GM21360 (cell line): ENCODE measurements at regions not wholly inside any gene's neighbourhood (a gene's known extent, or its start where the extent isn't known, plus 50 kb on each side); places are given as distances from the start of the nearest gene placed in this dataset.
A peak's percentile ranks its signal among the peaks of the same experiment; 100 is the strongest.

Experiments used
- ATAC-seq: cut with Tn5 transposase; IDR thresholded peaks from one replicate; pipeline ENCODE4 v1.9.1; 2021; ENCODE audit warnings: mild to moderate bottlenecking, moderate library complexity; ENCODE audit not compliant: unreplicated experiment

GRCh38 chr10:108411206-108411605 lies 1246.7 kb upstream of the SORCS1 start:
- no peak for ATAC-seq

- ATAC-seq, result no peak
Observed at GRCh38 chr10:108410236-108410635, 1245.7 kb upstream of the SORCS1 start.

- ATAC-seq, result no peak
Observed at GRCh38 chr10:108409306-108409705, 1244.8 kb upstream of the SORCS1 start.

GRCh38 chr10:108404155-108404554 lies 1239.6 kb upstream of the SORCS1 start:
- ATAC-seq, result no peak

GRCh38 chr10:108399465-108399864 lies 1235.0 kb upstream of the SORCS1 start:
- ATAC-seq, result no peak

- ATAC-seq, result no peak
Observed at GRCh38 chr10:108393089-108393488, 1228.6 kb upstream of the SORCS1 start.

GRCh38 chr10:108392286-108392685 lies 1227.8 kb upstream of the SORCS1 start:
- ATAC-seq, result no peak

GRCh38 chr10:108388706-108389105 lies 1224.2 kb upstream of the SORCS1 start:
- no peak for ATAC-seq

- no peak for ATAC-seq
Observed at GRCh38 chr10:108385963-108386362, 1221.5 kb upstream of the SORCS1 start.

- no peak for ATAC-seq
Observed at GRCh38 chr10:108384378-108384777, 1219.9 kb upstream of the SORCS1 start.

GRCh38 chr10:108378779-108379178 lies 1214.3 kb upstream of the SORCS1 start:
- ATAC-seq, result no peak

- ATAC-seq, result no peak
Observed at GRCh38 chr10:108375691-108376090, 1211.2 kb upstream of the SORCS1 start.

- ATAC-seq, result no peak
Observed at GRCh38 chr10:108374991-108375390, 1210.5 kb upstream of the SORCS1 start.

- ATAC-seq, result no peak
Observed at GRCh38 chr10:108365541-108365940, 1201.0 kb upstream of the SORCS1 start.

GRCh38 chr10:108363576-108363975 lies 1199.1 kb upstream of the SORCS1 start:
- no peak for ATAC-seq

GRCh38 chr10:108362961-108363360 lies 1198.5 kb upstream of the SORCS1 start:
- ATAC-seq, result no peak

GRCh38 chr10:108362296-108362695 lies 1197.8 kb upstream of the SORCS1 start:
- ATAC-seq, result no peak

GRCh38 chr10:108360187-108360586 lies 1195.7 kb upstream of the SORCS1 start:
- ATAC-seq, result no peak

- peak; percentile 90 for ATAC-seq
Observed at GRCh38 chr10:108358912-108359311, 1194.4 kb upstream of the SORCS1 start.

- no peak for ATAC-seq
Observed at GRCh38 chr10:108352771-108353170, 1188.3 kb upstream of the SORCS1 start.

GRCh38 chr10:108348215-108348614 lies 1183.7 kb upstream of the SORCS1 start:
- no peak for ATAC-seq

- no peak for ATAC-seq
Observed at GRCh38 chr10:108346066-108346465, 1181.6 kb upstream of the SORCS1 start.

GRCh38 chr10:108338146-108338545 lies 1173.6 kb upstream of the SORCS1 start:
- ATAC-seq, result no peak

- no peak for ATAC-seq
Observed at GRCh38 chr10:108336836-108337235, 1172.3 kb upstream of the SORCS1 start.
